ENCODE measurements at regions not wholly inside any gene's neighbourhood (a gene's known extent, or its start where the extent isn't known, plus 50 kb on each side); places are given as distances from the start of the nearest gene placed in this dataset.

DNA sequence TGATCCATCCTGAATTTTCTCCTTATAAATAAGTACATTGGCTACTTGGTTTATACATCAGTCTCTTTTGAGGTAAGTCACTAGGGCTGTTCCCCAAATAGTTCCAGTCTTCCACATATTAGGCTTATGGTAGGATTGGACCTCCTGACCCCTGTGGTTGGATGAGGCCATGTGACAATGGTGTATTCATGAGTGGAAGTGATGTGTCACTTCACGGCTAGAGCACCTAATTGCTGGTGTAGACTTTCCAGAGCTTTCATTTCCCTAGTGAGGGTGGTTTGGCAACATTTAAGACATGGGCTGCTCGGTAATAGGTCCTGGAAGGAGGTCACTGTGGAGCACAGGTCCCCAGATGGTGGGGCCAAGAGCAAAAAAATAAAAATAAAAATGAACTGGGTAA lies 141.2 kb upstream of the ABCB5 start:
- no peaks in the 10 kb centered on the region for H3K79me2 ChIP-seq (ENCODE audit: control insufficient read depth, low read length)
- H3K9me2 ChIP-seq (replicated peaks; ENCODE audit: control insufficient read depth, low read length): no peaks in the 10 kb centered on the region
- no peaks in the 10 kb centered on the region for H3K9me3 ChIP-seq (ENCODE audit: control insufficient read depth, insufficient read depth, low read length)
- H3K36me3 ChIP-seq (ENCODE audit: control insufficient read depth, low read length): no peaks in the 10 kb centered on the region
- no peak overlapping the region for H3K27ac ChIP-seq (ENCODE audit: low read depth, low read length)
- no peaks in the 10 kb centered on the region for H3K4me1 ChIP-seq (ENCODE audit: control insufficient read depth, low read length)
- TF ChIP-seq, protein P1, sequence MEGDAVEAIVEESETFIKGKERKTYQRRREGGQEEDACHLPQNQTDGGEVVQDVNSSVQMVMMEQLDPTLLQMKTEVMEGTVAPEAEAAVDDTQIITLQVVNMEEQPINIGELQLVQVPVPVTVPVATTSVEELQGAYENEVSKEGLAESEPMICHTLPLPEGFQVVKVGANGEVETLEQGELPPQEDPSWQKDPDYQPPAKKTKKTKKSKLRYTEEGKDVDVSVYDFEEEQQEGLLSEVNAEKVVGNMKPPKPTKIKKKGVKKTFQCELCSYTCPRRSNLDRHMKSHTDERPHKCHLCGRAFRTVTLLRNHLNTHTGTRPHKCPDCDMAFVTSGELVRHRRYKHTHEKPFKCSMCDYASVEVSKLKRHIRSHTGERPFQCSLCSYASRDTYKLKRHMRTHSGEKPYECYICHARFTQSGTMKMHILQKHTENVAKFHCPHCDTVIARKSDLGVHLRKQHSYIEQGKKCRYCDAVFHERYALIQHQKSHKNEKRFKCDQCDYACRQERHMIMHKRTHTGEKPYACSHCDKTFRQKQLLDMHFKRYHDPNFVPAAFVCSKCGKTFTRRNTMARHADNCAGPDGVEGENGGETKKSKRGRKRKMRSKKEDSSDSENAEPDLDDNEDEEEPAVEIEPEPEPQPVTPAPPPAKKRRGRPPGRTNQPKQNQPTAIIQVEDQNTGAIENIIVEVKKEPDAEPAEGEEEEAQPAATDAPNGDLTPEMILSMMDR (IDR thresholded peaks at IDR 0.05; ENCODE audit: low read depth, low read length, poor library complexity, severe bottlenecking): no peak
- no peak for TF ChIP-seq EZH2phosphoT487 (IDR thresholded peaks at IDR 0.05; ENCODE audit: borderline replicate concordance, low read length)
- H3K4me3 ChIP-seq (ENCODE audit: low read length): no peak overlapping the region
- H3K4me2 ChIP-seq (ENCODE audit: low read length): no peak overlapping the region
- no peaks in the 10 kb centered on the region for H4K20me1 ChIP-seq (ENCODE audit: control insufficient read depth, insufficient read depth, low read depth, low read length)
- H3F3A ChIP-seq (ENCODE audit: control insufficient read depth, insufficient read depth): no peaks in the 10 kb centered on the region
- no peaks in the 10 kb centered on the region for H3K27me3 ChIP-seq (ENCODE audit: control insufficient read depth, low read length)

- no peaks in the 10 kb centered on the region for H4K20me1 ChIP-seq (ENCODE audit: control insufficient read depth, insufficient read depth, low read depth, low read length)
- no peak overlapping the region for H3K4me2 ChIP-seq (ENCODE audit: low read length)
- no peak overlapping the region for H3K4me3 ChIP-seq (ENCODE audit: low read length)
- TF ChIP-seq, protein P1 (IDR thresholded peaks at IDR 0.05; ENCODE audit: low read depth, low read length, poor library complexity, severe bottlenecking): no peak
- no peak for TF ChIP-seq EZH2phosphoT487 (IDR thresholded peaks at IDR 0.05; ENCODE audit: borderline replicate concordance, low read length)
- no peaks in the 10 kb centered on the region for H3K79me2 ChIP-seq (ENCODE audit: control insufficient read depth, low read length)
- H3K27ac ChIP-seq (ENCODE audit: low read depth, low read length): no peak overlapping the region
- no peaks in the 10 kb centered on the region for H3K9me3 ChIP-seq (ENCODE audit: control insufficient read depth, insufficient read depth, low read length)
- no peaks in the 10 kb centered on the region for H3K27me3 ChIP-seq (ENCODE audit: control insufficient read depth, low read length)
- H3K4me1 ChIP-seq (ENCODE audit: control insufficient read depth, low read length): no peaks in the 10 kb centered on the region
- no peaks in the 10 kb centered on the region for H3K9me2 ChIP-seq (replicated peaks; ENCODE audit: control insufficient read depth, low read length)
- H3K36me3 ChIP-seq (ENCODE audit: control insufficient read depth, low read length): no peaks in the 10 kb centered on the region
- no peaks in the 10 kb centered on the region for H3F3A ChIP-seq (ENCODE audit: control insufficient read depth, insufficient read depth)
Observed at GRCh38 chr7:20475756-20476155, 139.7 kb upstream of the ABCB5 start.

- TF ChIP-seq, protein P1 (IDR thresholded peaks at IDR 0.05; ENCODE audit: low read depth, low read length, poor library complexity, severe bottlenecking): no peak
- no peak for TF ChIP-seq EZH2phosphoT487 (IDR thresholded peaks at IDR 0.05; ENCODE audit: borderline replicate concordance, low read length)
- H3K79me2 ChIP-seq (ENCODE audit: control insufficient read depth, low read length): no peaks in the 10 kb centered on the region
Observed at GRCh38 chr7:20477067-20477466, 138.4 kb upstream of the ABCB5 start.

GRCh38 chr7:20479706-20480105 lies 135.8 kb upstream of the ABCB5 start:
- Histone ChIP-seq H3K36me3 (ENCODE audit: control insufficient read depth, low read length) (no peaks in the 10 kb centered on the region), H3K4me3 (ENCODE audit: low read length) (no peak overlapping the region), H3F3A (ENCODE audit: control insufficient read depth, insufficient read depth) (no peaks in the 10 kb centered on the region), H3K9me3 (ENCODE audit: control insufficient read depth, insufficient read depth, low read length) (no peaks in the 10 kb centered on the region), H3K27me3 (ENCODE audit: control insufficient read depth, low read length) (no peaks in the 10 kb centered on the region), H3K27ac (ENCODE audit: low read depth, low read length) (no peak overlapping the region), H3K79me2 (ENCODE audit: control insufficient read depth, low read length) (no peaks in the 10 kb centered on the region), H3K9me2 (replicated peaks; ENCODE audit: control insufficient read depth, low read length) (no peaks in the 10 kb centered on the region), H3K4me2 (ENCODE audit: low read length) (no peak overlapping the region), H4K20me1 (ENCODE audit: control insufficient read depth, insufficient read depth, low read depth, low read length) (no peaks in the 10 kb centered on the region), H3K4me1 (ENCODE audit: control insufficient read depth, low read length) (no peaks in the 10 kb centered on the region)
- no peak for TF ChIP-seq EZH2phosphoT487 (IDR thresholded peaks at IDR 0.05; ENCODE audit: borderline replicate concordance, low read length)
- TF ChIP-seq, protein P1 (IDR thresholded peaks at IDR 0.05; ENCODE audit: low read depth, low read length, poor library complexity, severe bottlenecking): no peak

More at GRCh38 chr7:20477067-20477466, 138.4 kb upstream of the ABCB5 start:
- Histone ChIP-seq H3K27me3 (ENCODE audit: control insufficient read depth, low read length) (no peaks in the 10 kb centered on the region), H3F3A (ENCODE audit: control insufficient read depth, insufficient read depth) (no peaks in the 10 kb centered on the region), H3K9me3 (ENCODE audit: control insufficient read depth, insufficient read depth, low read length) (no peaks in the 10 kb centered on the region), H3K36me3 (ENCODE audit: control insufficient read depth, low read length) (no peaks in the 10 kb centered on the region), H3K4me2 (ENCODE audit: low read length) (no peak overlapping the region), H4K20me1 (ENCODE audit: control insufficient read depth, insufficient read depth, low read depth, low read length) (no peaks in the 10 kb centered on the region), H3K27ac (ENCODE audit: low read depth, low read length) (no peak overlapping the region), H3K4me3 (ENCODE audit: low read length) (no peak overlapping the region), H3K4me1 (ENCODE audit: control insufficient read depth, low read length) (no peaks in the 10 kb centered on the region), H3K9me2 (replicated peaks; ENCODE audit: control insufficient read depth, low read length) (no peaks in the 10 kb centered on the region)

Data from DOHH2 (cell line).